ENCODE measurements at regions not wholly inside any gene's neighbourhood (a gene's known extent, or its start where the extent isn't known, plus 50 kb on each side); places are given as distances from the start of the nearest gene placed in this dataset.
A peak's percentile ranks its signal among the peaks of the same experiment; 100 is the strongest.

- H3K36me3 ChIP-seq (ENCODE audit: control insufficient read depth in 2 of 4, insufficient read depth in 4 of 4, low read length in 3 of 4), result no peaks in the 10 kb centered on the region
- ChIA-PET POLR2A (ENCODE audit: partially characterized antibody) (no interaction called here), CTCF (ENCODE audit: partially characterized antibody) (interaction anchor here (1.2 kb wide), 1 partner anchor 47 kb away, joined by 3 read pairs; no protein-coding TSS in a partner anchor)
- H2BK20ac ChIP-seq (ENCODE audit: low read length), result no peak overlapping the region
- 59% methylated on average over 4 of the region's 4 CpGs; no CpG with 5 or more reads in 1 of the 2 experiments for WGBS, 2 experiments (ENCODE audit: extremely low coverage in 1 of 2, insufficient coverage in 1 of 2, insufficient read length in 1 of 2, insufficient replicate concordance in 2 of 2, low coverage in 1 of 2, low lambda C conversion rate in 2 of 2, missing lambda C conversion rate in 1 of 2)
- H3K79me2 ChIP-seq (ENCODE audit: control insufficient read depth in 1 of 2, insufficient read depth in 2 of 2, low read length in 2 of 2), result no peaks in the 10 kb centered on the region
- no peak overlapping the region for H4K8ac ChIP-seq (ENCODE audit: extremely low read depth, insufficient read depth, low read length)
- TF ChIP-seq EGR1 (IDR thresholded peaks at IDR 0.05; ENCODE audit: borderline replicate concordance, low read depth, low read length), result no peak
- no peak for TF ChIP-seq HDAC6 (IDR thresholded peaks at IDR 0.05; ENCODE audit: low read depth, low read length)
- TF ChIP-seq ZNF274 (IDR thresholded peaks at IDR 0.05; ENCODE audit: borderline replicate concordance, extremely low read depth, low read length), result no peak
- TF ChIP-seq, protein P1, sequence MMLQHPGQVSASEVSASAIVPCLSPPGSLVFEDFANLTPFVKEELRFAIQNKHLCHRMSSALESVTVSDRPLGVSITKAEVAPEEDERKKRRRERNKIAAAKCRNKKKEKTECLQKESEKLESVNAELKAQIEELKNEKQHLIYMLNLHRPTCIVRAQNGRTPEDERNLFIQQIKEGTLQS (IDR thresholded peaks at IDR 0.05; ENCODE audit: insufficient read depth, low read depth, low read length), result no peak
- no peak for TF ChIP-seq CHD2 (IDR thresholded peaks at IDR 0.05; ENCODE audit: low read length)
- no peak for TF ChIP-seq NRF1 (IDR thresholded peaks at IDR 0.05; ENCODE audit: low read depth, low read length)
- TF ChIP-seq POLR2A (IDR thresholded peaks at IDR 0.05; ENCODE audit: control extremely low read depth in 1 of 2, low read depth in 2 of 2, low read length in 2 of 2), result no peak
- no peak for TF ChIP-seq BCL11A (IDR thresholded peaks at IDR 0.05; ENCODE audit: low read depth in 2 of 2, low read length in 2 of 2)
- TF ChIP-seq ATF2 (IDR thresholded peaks at IDR 0.05; ENCODE audit: low read length), result no peak
- TF ChIP-seq SIX5 (IDR thresholded peaks at IDR 0.05; ENCODE audit: low read depth, low read length), result no peak
- H4K5ac ChIP-seq (ENCODE audit: insufficient read length, low read depth, low read length), result no peak overlapping the region
- no peak overlapping the region for H3K27ac ChIP-seq (ENCODE audit: low read depth, low read length)
- H3K9me3 ChIP-seq (ENCODE audit: insufficient read depth in 2 of 2, low read depth in 1 of 2, low read length in 1 of 2), result peaks cover under 1 to 5% of the 10 kb centered on the region in 2 experiments; a peak in 2 of 4 replicates
- no peak overlapping the region for H2BK15ac ChIP-seq (ENCODE audit: low read length)
- H3K14ac ChIP-seq (ENCODE audit: insufficient read length), result no peak overlapping the region
- H4K20me1 ChIP-seq (replicated peaks in 1 of 2; ENCODE audit: control insufficient read depth in 1 of 2, insufficient read depth in 2 of 2, low read length in 2 of 2), result no peaks in the 10 kb centered on the region
- no peak overlapping the region for H3K23ac ChIP-seq (ENCODE audit: insufficient read length)
- FAIRE-seq, result peak; percentile 58
- no peak overlapping the region for H2AFZ ChIP-seq (ENCODE audit: low read length)
- H3K56ac ChIP-seq (replicated peaks; ENCODE audit: insufficient read length, low read depth, low read length), result no peak overlapping the region
- no peak overlapping the region for H2BK5ac ChIP-seq (ENCODE audit: low read depth, low read length)
- no peaks in the 10 kb centered on the region; the same call in 1 of the 2 replicates for H3K23me2 ChIP-seq (ENCODE audit: low read depth, low read length)
- H3K79me1 ChIP-seq (ENCODE audit: low read depth, low read length), result no peaks in the 10 kb centered on the region
- no peak overlapping the region for H2AK5ac ChIP-seq (ENCODE audit: low read depth, low read length)
- H2BK120ac ChIP-seq (replicated peaks; ENCODE audit: low read depth, low read length), result no peak overlapping the region
- H3K18ac ChIP-seq (ENCODE audit: extremely low read depth, low read length), result no peak overlapping the region
- no peak for DNase-seq (ENCODE audit: low read depth in 1 of 2, low spot score in 2 of 2)
- no peak overlapping the region for H3K9ac ChIP-seq (replicated peaks in 1 of 4; ENCODE audit: extremely low read depth in 1 of 4, low read depth in 3 of 4, low read length in 3 of 4)
- H2BK12ac ChIP-seq (ENCODE audit: low read depth, low read length), result no peak overlapping the region
- H3K4me1 ChIP-seq (replicated peaks in 1 of 4; ENCODE audit: control insufficient read depth in 3 of 4, insufficient read depth in 4 of 4, low read length in 3 of 4), result peaks cover 0 to 9% (median 5%) of the 10 kb centered on the region in 4 experiments
- no peaks in the 10 kb centered on the region for H3K27me3 ChIP-seq (replicated peaks in 1 of 4; ENCODE audit: control insufficient read depth in 3 of 4, extremely low read depth in 1 of 4, insufficient read depth in 3 of 4, low read length in 3 of 4)
- H4K91ac ChIP-seq (replicated peaks; ENCODE audit: insufficient read length, low read length), result no peak overlapping the region
- no peak overlapping the region for H3K4ac ChIP-seq (replicated peaks; ENCODE audit: insufficient read length, low read depth, low read length)
- peak overlapping the region in 1 of 2 experiments; percentile 20; a peak in 1 of 4 replicates for H3K4me2 ChIP-seq (ENCODE audit: insufficient read depth in 1 of 2, low read depth in 2 of 2, low read length in 2 of 2)
- H3K4me3 ChIP-seq (ENCODE audit: extremely low read depth in 1 of 4, insufficient read depth in 2 of 4, low read depth in 3 of 4, low read length in 4 of 4), result no peak overlapping the region
These were observed 317.0 kb upstream of the RPS23 start for GRCh38 chr5:82595113-82595512.

Measured in H1 (cell line).